ENCODE measurements at regions not wholly inside any gene's neighbourhood (a gene's known extent, or its start where the extent isn't known, plus 50 kb on each side); places are given as distances from the start of the nearest gene placed in this dataset.

- DNase-seq (ENCODE audit: low read depth), result no peak
Observed at GRCh38 chr17:55634702-55635101, 88.0 kb downstream of the TMEM100 start.

GRCh38 chr17:55632893-55633292, 89.8 kb downstream of the TMEM100 start:
- no peak for DNase-seq (ENCODE audit: low read depth)

- DNase-seq (ENCODE audit: low read depth), result no peak
Observed at GRCh38 chr17:55632236-55632635, 90.4 kb downstream of the TMEM100 start.

- no peak for DNase-seq (ENCODE audit: low read depth)
Observed at GRCh38 chr17:55629995-55630394, 92.7 kb downstream of the TMEM100 start.

- DNase-seq (ENCODE audit: low read depth), result peak; percentile 29
Observed at GRCh38 chr17:55625521-55625920, 97.1 kb downstream of the TMEM100 start.

DNA sequence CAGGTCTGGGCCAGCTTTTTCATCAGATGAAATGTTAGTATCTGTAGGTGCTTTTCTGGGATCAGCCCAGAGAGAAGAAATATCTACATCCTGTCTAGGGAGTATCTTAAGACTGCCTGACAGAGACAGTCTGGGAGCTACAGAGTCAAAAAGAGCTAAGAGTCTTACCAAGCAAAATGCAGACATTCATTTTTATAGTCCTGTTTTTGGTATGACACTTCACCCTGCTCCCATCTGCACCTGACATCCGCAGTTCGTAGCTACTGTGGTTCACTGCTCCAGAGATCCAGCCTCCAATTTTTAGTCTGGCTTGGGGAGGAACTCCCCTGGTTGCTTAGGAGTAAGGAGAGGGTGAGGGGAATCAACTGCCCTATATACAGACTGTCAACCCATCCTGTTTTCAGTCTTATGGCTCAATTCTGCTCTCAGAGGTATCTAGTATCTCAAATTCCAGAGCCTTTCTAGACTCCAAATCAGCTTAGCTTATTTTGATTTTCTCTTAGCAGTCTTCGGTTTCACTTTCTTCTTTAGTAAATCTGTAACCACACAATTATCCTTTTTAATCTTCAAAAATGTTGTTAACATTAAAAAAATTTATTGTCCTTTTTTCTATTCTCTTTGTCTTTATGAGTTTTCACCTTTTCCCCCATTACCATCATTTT, 97.8 kb downstream of the TMEM100 start:
- peak; percentile 34 for DNase-seq (ENCODE audit: low read depth)

DNA sequence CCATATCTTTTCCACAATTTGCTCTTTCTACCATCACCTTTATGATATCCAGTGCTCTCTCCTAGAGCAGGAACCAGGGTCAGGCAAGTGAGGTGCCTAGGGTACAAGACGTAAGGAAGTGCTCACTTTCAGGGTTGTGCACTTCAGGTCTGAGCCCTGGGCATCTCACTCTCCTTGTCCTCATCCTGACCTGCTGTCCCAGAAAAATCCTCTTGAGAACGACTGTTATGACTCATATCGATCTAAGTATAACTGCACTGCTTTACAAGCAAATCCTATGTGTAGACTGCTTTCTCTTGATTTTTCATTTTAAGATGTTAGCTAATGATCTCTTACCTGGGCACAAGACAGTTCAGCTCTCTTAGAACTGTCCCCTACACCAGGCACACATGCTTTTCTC, 100.1 kb downstream of the TMEM100 start:
- DNase-seq (ENCODE audit: low read depth), result peak; percentile 76

GRCh38 chr17:55620945-55621344, 101.7 kb downstream of the TMEM100 start:
- DNase-seq (ENCODE audit: low read depth), result no peak

- DNase-seq (ENCODE audit: low read depth), result no peak
Observed at GRCh38 chr17:55620023-55620422, 102.6 kb downstream of the TMEM100 start.

- no peak for DNase-seq (ENCODE audit: low read depth)
Observed at GRCh38 chr17:55617441-55617840, 105.2 kb downstream of the TMEM100 start.

DNA sequence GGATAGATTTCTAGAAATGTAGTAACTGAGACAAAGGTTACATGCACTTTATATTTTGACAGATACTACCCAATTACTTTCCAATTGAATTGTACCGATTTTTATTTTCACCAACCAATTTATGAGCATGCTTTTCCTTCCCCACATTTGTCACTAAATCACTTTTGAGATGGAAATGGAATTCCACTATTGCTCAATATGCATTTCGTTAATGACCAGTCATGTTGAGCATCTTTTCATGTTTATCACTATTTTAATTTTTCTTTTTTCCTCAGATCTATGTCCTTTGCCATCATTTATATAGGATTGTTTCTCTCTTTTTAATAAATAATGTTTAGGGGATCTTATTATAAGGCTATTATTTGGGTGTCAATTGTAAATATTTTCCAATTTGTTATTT, 102.8 kb upstream of the SMIM36 start:
- no peak for DNase-seq (ENCODE audit: low read depth)

GRCh38 chr17:55612691-55613141, 101.5 kb upstream of the SMIM36 start:
- peak; percentile 65 for DNase-seq (ENCODE audit: low read depth)

- peak; percentile 98 for DNase-seq (ENCODE audit: low read depth)
Observed at GRCh38 chr17:55607731-55608341, 96.6 kb upstream of the SMIM36 start.

DNA sequence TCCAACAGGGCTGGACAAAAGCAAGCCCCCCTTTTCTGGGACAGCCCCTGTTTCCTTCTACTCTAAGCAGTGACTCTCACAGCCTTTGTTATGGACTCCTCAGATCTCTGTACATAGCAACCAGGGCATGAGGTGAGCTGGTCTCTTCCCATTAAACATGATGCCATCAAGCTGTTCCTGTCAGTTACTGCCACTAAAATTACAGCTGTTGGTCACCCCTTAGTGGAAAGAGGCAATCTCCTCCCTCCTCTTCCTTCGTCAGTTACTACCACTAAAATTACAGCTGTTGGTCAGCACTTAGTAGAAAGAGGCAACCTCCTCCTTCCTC, 95.2 kb upstream of the SMIM36 start:
- DNase-seq (ENCODE audit: low read depth), result peak; percentile 31

- DNase-seq (ENCODE audit: low read depth), result no peak
Observed at GRCh38 chr17:55605705-55606487, 94.6 kb upstream of the SMIM36 start.

DNA sequence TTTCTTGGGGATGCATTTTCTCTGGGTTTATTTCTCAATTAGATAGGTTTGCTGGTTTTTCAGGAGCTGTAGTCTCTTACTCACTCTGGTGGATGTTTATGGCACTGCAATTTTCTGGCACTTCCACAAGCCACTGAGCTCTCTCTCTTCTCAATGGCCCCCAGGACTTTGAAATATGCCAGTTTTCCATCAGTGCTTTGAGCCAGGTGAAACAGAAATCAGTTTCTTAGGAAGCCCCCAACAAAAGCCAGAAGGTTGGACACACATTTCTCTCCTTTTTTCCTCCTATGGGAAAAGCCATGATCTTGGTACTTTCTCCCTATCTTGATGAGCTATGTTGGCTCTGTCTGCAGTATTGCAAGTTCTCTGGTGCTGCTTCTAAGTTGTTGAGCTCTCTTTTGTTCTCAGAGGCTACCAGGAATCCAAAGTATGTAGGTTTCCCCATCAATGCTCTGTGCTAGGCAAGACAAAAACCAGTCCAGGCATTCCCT, 90.7 kb upstream of the SMIM36 start:
- DNase-seq (ENCODE audit: low read depth), result peak; percentile 81

DNA sequence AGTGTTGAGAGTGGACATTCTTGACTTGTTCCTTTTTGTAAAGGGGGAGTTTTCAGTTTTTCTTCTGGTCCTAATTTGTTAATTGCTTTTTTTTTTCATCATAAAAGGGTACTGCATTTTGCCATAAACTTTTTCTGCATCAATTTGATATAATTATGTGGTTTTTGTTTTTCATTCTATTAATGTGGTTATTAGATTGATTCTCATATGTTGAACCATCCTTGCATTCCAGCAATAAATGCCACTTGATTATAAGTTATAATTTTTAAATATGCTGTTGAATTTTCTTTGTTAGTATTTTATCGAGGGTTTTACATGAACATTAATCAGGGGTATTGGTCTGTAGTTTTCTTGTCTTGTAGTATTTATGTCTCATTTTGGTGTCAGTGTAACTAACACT, 87.2 kb upstream of the SMIM36 start:
- DNase-seq (ENCODE audit: low read depth), result no peak

GRCh38 chr17:55588446-55589242, 77.4 kb upstream of the SMIM36 start:
- peak; percentile 64 for DNase-seq (ENCODE audit: low read depth)

DNA sequence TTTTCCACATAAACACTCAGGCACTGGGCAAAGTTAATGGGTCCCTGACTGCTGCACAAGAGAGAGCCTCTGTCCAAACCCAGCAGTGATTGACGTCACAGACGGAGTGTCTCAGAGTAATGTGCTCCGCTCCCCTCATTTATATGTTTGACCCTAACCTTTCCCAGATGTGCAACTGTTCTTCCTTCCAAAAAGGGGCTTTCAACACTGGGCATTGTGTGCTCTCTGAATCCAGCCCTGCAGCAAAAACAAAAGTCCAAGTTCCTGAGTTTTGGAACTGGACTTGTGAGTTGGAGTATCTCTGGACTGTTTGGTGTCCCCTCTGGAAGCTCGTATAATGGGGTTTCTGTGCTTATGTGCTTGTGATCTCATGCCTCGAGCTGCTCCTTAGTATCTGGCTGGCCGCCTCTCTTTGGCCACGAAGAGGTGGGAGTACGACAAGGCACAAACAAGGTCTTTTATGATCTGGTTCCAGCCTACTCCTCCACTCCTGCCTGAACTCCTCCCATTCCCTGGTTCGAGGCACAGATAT, 76.4 kb upstream of the SMIM36 start:
- DNase-seq (ENCODE audit: low read depth), result peak; percentile 50

DNA sequence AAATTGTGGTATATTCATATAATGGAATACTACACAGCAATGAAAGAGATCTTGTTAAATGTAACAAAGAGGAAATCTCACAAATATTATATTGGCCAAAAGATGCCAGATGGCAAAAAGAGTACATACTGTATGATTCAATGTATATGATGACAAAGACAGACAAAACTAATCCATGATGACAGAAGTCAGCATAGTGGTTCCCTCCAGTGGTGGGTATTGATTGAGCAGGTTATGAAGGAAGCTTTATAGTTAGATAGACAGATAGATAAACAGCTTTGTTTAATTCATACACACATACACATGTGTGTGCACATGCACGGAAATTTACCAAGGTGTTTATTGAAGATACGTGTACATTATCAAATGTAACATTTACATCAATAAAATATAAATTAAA, 74.4 kb upstream of the SMIM36 start:
- DNase-seq (ENCODE audit: low read depth), result no peak

DNA sequence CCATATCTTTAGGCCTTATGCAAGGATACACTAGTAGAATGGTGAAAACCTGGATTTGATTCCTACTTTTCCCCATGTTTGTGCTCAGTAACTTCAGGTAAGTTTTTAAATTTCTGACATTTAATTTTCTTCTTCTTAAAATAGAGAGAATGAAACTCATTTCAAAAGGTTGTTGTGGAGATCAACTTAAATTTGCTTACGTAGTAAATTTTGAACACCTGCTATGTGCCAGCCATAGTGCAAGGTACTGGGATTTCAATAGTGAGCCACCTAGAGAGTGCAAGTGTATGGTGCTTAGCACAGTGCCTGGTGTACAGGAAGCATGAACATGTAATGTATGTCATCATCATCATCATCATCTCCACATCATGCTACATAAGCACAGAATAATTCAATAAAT, 73.6 kb upstream of the SMIM36 start:
- DNase-seq (ENCODE audit: low read depth), result no peak

DNA sequence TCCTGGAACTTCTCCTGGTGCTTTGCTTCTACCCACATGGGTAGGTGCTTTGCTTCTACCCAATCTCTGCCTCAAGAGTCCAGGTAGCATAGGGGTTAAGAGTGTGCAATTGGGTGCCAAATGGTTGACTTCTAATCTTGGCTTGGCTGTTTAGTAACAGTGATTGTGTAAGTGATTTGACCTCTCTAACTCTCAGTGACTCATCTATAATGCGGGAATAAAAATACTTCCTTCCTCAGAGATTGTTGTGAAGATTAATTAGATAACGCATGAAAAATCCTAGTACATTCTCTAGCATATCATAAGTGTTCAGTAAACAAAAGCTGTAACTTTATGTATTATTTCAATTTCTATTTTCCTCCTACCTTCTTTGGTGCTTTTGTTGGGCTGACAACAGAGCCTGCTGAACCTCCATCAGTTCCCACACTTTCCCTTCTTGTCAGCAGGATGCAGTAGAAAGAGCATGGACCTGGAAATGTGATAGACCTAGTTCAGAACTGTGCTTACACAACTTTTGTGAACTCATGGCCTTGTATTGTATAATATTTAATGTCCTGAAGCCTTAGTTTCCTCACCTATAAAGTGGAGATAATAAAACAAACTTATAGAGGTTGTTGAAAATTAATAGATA, 72.9 kb upstream of the SMIM36 start:
- peak; percentile 85 for DNase-seq (ENCODE audit: low read depth)
